ENCODE measurements at regions not wholly inside any gene's neighbourhood (a gene's known extent, or its start where the extent isn't known, plus 50 kb on each side); places are given as distances from the start of the nearest gene placed in this dataset.
"Not testable (repeated sequence)": the region's sequence is repeated elsewhere in the genome, so short reads cannot be mapped to it uniquely, and the experiment has no call there.

DNA sequence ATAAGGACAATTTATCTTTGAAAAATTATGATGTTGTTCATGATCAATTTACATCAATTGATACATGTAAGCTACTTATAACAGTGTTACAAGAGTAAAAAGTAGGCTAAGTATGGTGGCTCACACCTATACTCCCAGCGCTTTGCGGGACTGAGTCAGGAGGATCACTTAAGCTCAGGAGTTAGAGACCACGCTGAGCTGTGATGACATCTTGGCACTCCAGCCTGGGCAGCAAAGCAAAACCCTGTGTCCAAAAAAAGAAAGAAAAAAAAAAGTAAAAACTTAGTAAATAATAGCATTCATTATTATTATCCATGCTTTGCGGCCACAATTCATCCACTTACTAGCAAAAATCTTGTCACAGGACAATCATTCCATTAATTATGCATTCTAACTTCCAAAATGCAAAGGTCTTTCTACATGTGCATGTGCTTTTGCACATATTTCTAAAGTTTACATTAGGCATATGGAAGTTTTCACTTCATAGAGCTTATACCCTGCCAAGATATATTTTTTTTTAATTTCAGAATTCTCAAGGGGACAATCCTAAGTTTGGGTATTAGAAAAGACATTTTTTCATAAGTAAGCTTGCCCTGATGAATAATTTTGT lies 243.3 kb upstream of the RARB start:
- H3K27ac ChIP-seq (ENCODE audit: control insufficient read depth, insufficient read depth, low read length), result no peak overlapping the region
- H3K9ac ChIP-seq (ENCODE audit: control insufficient read depth, extremely low read depth, insufficient read depth, low read length), result no peak overlapping the region
- H3K9me1 ChIP-seq (ENCODE audit: control insufficient read depth, extremely low read depth, insufficient read depth, low read length), result no peaks in the 10 kb centered on the region
- no peak for DNase-seq (ENCODE audit: low read depth, low spot score)
- FAIRE-seq, result no peak
- no peak for TF ChIP-seq EZH2 (IDR thresholded peaks at IDR 0.05; ENCODE audit: low read length)
- TF ChIP-seq, protein P1, sequence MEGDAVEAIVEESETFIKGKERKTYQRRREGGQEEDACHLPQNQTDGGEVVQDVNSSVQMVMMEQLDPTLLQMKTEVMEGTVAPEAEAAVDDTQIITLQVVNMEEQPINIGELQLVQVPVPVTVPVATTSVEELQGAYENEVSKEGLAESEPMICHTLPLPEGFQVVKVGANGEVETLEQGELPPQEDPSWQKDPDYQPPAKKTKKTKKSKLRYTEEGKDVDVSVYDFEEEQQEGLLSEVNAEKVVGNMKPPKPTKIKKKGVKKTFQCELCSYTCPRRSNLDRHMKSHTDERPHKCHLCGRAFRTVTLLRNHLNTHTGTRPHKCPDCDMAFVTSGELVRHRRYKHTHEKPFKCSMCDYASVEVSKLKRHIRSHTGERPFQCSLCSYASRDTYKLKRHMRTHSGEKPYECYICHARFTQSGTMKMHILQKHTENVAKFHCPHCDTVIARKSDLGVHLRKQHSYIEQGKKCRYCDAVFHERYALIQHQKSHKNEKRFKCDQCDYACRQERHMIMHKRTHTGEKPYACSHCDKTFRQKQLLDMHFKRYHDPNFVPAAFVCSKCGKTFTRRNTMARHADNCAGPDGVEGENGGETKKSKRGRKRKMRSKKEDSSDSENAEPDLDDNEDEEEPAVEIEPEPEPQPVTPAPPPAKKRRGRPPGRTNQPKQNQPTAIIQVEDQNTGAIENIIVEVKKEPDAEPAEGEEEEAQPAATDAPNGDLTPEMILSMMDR (optimal IDR thresholded peaks at IDR 0.05 in 1 of 3, IDR thresholded peaks at IDR 0.05 in 1 of 3, conservative IDR thresholded peaks at IDR 0.05 in 1 of 3; ENCODE audit: extremely low read depth in 1 of 3, insufficient read depth in 2 of 3, low read length in 3 of 3), result no peak
- no peaks in the 10 kb centered on the region for H4K20me1 ChIP-seq (ENCODE audit: control insufficient read depth, extremely low read depth, insufficient read depth, low read length)
- no peaks in the 10 kb centered on the region for H3K79me2 ChIP-seq (ENCODE audit: control insufficient read depth, insufficient read depth, low read length)
- no peaks in the 10 kb centered on the region for H3K4me1 ChIP-seq (ENCODE audit: control insufficient read depth, extremely low read depth, insufficient read depth, low read length)
- no peaks in the 10 kb centered on the region for H3K27me3 ChIP-seq (ENCODE audit: control insufficient read depth, extremely low read depth, insufficient read depth, low read length)
- dilution Hi-C loops (cut with MboI; ENCODE audit: extremely low pct_ligation_motif_present, low sequenced_read_pairs), result no loop called here
- no peak overlapping the region for H2AFZ ChIP-seq (ENCODE audit: control insufficient read depth, low read length)
- H3K9me3 ChIP-seq (ENCODE audit: control insufficient read depth, low read depth, low read length), result no peaks in the 10 kb centered on the region
- no peak overlapping the region for H3K4me2 ChIP-seq (ENCODE audit: control insufficient read depth, extremely low read depth, insufficient read depth, low read depth, low read length)
- no peaks in the 10 kb centered on the region for H3K36me3 ChIP-seq (ENCODE audit: control insufficient read depth in 2 of 2, extremely low read depth in 1 of 2, insufficient read depth in 2 of 2, low read length in 2 of 2)
- H3K4me3 ChIP-seq (ENCODE audit: control insufficient read depth in 2 of 3, extremely low read depth in 1 of 3, insufficient read depth in 2 of 3, low read depth in 1 of 3, low read length in 3 of 3), result no peak overlapping the region

DNA sequence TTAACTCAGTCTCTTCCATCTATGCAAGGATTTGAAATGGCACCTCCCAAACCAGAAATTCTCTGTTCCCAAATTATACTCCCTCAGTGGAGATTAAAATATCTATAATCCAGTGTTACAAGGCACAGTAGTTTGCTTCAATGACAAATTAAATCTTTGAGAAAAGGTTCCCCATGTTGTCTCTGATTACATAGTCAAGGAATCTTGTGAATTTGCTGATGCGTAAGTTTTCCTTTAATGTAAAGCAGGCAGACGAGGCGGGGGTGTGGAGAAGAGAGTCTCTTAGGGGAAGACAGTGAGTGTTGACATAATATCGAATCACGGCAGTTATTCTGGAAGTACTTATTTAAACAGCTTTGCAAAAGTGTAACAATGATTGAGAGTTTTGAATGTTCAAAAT lies 236.4 kb upstream of the RARB start:
- Histone ChIP-seq H3K36me3 (ENCODE audit: control insufficient read depth in 2 of 2, extremely low read depth in 1 of 2, insufficient read depth in 2 of 2, low read length in 2 of 2) (no peaks in the 10 kb centered on the region), H3K79me2 (ENCODE audit: control insufficient read depth, insufficient read depth, low read length) (no peaks in the 10 kb centered on the region), H2AFZ (ENCODE audit: control insufficient read depth, low read length) (no peak overlapping the region), H3K9me1 (ENCODE audit: control insufficient read depth, extremely low read depth, insufficient read depth, low read length) (no peaks in the 10 kb centered on the region), H3K27ac (ENCODE audit: control insufficient read depth, insufficient read depth, low read length) (no peak overlapping the region), H4K20me1 (ENCODE audit: control insufficient read depth, extremely low read depth, insufficient read depth, low read length) (no peaks in the 10 kb centered on the region), H3K9me3 (ENCODE audit: control insufficient read depth, low read depth, low read length) (no peaks in the 10 kb centered on the region), H3K27me3 (ENCODE audit: control insufficient read depth, extremely low read depth, insufficient read depth, low read length) (no peaks in the 10 kb centered on the region), H3K4me1 (ENCODE audit: control insufficient read depth, extremely low read depth, insufficient read depth, low read length) (no peaks in the 10 kb centered on the region), H3K4me2 (ENCODE audit: control insufficient read depth, extremely low read depth, insufficient read depth, low read depth, low read length) (no peak overlapping the region), H3K9ac (ENCODE audit: control insufficient read depth, extremely low read depth, insufficient read depth, low read length) (no peak overlapping the region), H3K4me3 (ENCODE audit: control insufficient read depth in 2 of 3, extremely low read depth in 1 of 3, insufficient read depth in 2 of 3, low read depth in 1 of 3, low read length in 3 of 3) (no peak overlapping the region)
- TF ChIP-seq, protein P1 (optimal IDR thresholded peaks at IDR 0.05 in 1 of 3, IDR thresholded peaks at IDR 0.05 in 1 of 3, conservative IDR thresholded peaks at IDR 0.05 in 1 of 3; ENCODE audit: extremely low read depth in 1 of 3, insufficient read depth in 2 of 3, low read length in 3 of 3), result no peak
- no peak for TF ChIP-seq EZH2 (IDR thresholded peaks at IDR 0.05; ENCODE audit: low read length)
- dilution Hi-C loops (cut with MboI; ENCODE audit: extremely low pct_ligation_motif_present, low sequenced_read_pairs), result no loop called here
- DNase-seq (ENCODE audit: low read depth, low spot score) (no peak), FAIRE-seq (no peak)

DNA sequence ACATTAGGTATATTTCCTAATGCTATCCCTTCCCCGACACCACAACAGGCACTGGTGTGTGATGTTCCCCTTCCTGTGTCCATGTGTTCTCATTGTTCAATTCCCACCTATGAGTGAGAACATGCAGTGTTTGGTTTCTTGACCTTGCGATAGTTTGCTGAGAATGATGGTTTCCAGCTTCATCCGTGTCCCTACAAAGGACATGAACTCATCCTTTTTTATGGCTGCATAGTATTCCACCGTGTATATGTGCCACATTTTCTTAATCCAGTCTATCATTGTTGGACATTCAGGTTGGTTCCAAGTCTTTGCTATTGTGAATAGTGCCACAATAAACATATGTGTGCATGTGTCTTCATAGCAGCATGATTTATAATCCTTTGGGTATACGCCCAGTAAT lies 228.5 kb upstream of the RARB start:
- DNase-seq (ENCODE audit: low read depth, low spot score); H3K27ac ChIP-seq (ENCODE audit: control insufficient read depth, insufficient read depth, low read length); H3K79me2 ChIP-seq (ENCODE audit: control insufficient read depth, insufficient read depth, low read length); H3K4me3 ChIP-seq (ENCODE audit: control insufficient read depth in 2 of 3, extremely low read depth in 1 of 3, insufficient read depth in 2 of 3, low read depth in 1 of 3, low read length in 3 of 3); dilution Hi-C loops (cut with MboI; ENCODE audit: extremely low pct_ligation_motif_present, low sequenced_read_pairs); H3K9me3 ChIP-seq (ENCODE audit: control insufficient read depth, low read depth, low read length); H3K27me3 ChIP-seq (ENCODE audit: control insufficient read depth, extremely low read depth, insufficient read depth, low read length); H3K9me1 ChIP-seq (ENCODE audit: control insufficient read depth, extremely low read depth, insufficient read depth, low read length); H3K4me2 ChIP-seq (ENCODE audit: control insufficient read depth, extremely low read depth, insufficient read depth, low read depth, low read length); H3K4me1 ChIP-seq (ENCODE audit: control insufficient read depth, extremely low read depth, insufficient read depth, low read length); H3K9ac ChIP-seq (ENCODE audit: control insufficient read depth, extremely low read depth, insufficient read depth, low read length); FAIRE-seq; H2AFZ ChIP-seq (ENCODE audit: control insufficient read depth, low read length); H4K20me1 ChIP-seq (ENCODE audit: control insufficient read depth, extremely low read depth, insufficient read depth, low read length); H3K36me3 ChIP-seq (ENCODE audit: control insufficient read depth in 2 of 2, extremely low read depth in 1 of 2, insufficient read depth in 2 of 2, low read length in 2 of 2): not testable (repeated sequence)
